HG03175 (cell line): ENCODE measurements at regions not wholly inside any gene's neighbourhood (a gene's known extent, or its start where the extent isn't known, plus 50 kb on each side); places are given as distances from the start of the nearest gene placed in this dataset.
"Not testable (repeated sequence)": the region's sequence is repeated elsewhere in the genome, so short reads cannot be mapped to it uniquely, and the experiment has no call there.

Source experiments
- ATAC-seq: cut with Tn5 transposase; IDR thresholded peaks from one replicate; pipeline ENCODE4 v1.9.1; 2021; ENCODE audit warnings: mild to moderate bottlenecking, moderate library complexity; ENCODE audit not compliant: unreplicated experiment

- ATAC-seq = no peak
Observed at GRCh38 chr14:39563361-39563760, 131.1 kb upstream of the FBXO33 start.

DNA sequence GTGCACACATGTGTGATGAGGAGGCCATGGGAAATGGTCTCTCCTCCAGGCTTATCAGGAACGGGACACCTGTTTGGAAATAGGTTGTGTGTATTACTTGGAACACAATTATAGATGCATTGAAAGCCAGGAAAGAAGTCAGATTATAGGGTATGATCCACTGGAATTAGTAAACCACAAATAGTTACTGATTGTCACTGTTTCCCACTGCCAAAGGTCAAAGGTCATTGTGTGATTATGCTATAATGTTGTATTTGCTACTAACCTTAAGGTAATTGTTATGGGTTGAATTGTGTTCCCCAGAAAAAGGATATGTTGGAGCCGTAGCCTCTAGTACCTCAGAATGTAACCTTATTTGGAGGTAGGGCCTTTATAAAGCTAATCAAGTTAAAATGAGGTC lies 129.9 kb upstream of the FBXO33 start:
- no peak for ATAC-seq

- ATAC-seq = no peak
Observed at GRCh38 chr14:39558525-39558924, 126.3 kb upstream of the FBXO33 start.

DNA sequence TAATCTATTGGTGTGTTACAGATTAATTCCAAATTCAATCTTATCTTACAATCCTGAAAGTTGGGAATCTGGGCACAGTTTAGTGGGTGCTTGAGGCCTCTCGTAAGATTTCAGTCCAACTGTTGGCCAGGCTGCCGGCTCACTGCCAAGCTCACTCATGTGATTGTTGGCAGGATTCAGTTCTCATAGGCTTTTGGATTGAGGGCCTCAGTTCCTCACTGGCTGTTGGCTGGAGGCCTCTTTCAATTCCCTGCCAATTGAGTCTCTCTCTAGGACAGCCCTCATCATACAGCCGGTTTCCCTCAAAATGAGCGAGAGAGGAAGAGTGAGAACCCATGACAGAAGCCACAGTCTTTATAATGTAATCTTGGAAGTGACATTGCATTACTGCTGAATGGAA lies 123.5 kb upstream of the FBXO33 start:
- no peak for ATAC-seq

- no peak for ATAC-seq
Observed at GRCh38 chr14:39554576-39554975, 122.3 kb upstream of the FBXO33 start.

GRCh38 chr14:39548358-39548757 lies 116.1 kb upstream of the FBXO33 start:
- ATAC-seq = no peak

- ATAC-seq = no peak
Observed at GRCh38 chr14:39547845-39548244, 115.6 kb upstream of the FBXO33 start.

- no peak for ATAC-seq
Observed at GRCh38 chr14:39505812-39506211, 73.6 kb upstream of the FBXO33 start.

GRCh38 chr14:39500253-39500652 lies 68.0 kb upstream of the FBXO33 start:
- ATAC-seq = no peak

GRCh38 chr14:39499514-39499913 lies 67.3 kb upstream of the FBXO33 start:
- ATAC-seq = no peak

DNA sequence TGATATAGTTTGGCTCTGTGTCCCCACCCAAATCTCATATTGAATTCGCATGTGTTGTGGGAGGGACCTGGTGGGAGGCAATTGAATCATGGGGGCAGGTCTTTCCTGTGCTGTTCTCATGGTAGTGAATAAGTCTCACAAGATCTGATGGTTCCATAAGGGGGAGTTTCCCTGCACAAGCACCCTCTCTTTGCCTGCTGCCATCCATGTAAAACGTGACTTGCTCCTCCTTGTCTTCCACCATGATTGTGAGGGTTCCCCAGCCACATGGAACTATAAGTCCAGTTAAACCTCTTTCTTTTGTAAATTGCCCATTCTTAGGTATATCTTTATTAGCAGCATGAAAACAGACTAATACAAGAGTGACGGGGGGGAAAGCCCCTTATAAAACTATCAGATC lies 65.4 kb upstream of the FBXO33 start:
- ATAC-seq = not testable (repeated sequence)

- no peak for ATAC-seq
Observed at GRCh38 chr14:39492267-39492666, 60.0 kb upstream of the FBXO33 start.

DNA sequence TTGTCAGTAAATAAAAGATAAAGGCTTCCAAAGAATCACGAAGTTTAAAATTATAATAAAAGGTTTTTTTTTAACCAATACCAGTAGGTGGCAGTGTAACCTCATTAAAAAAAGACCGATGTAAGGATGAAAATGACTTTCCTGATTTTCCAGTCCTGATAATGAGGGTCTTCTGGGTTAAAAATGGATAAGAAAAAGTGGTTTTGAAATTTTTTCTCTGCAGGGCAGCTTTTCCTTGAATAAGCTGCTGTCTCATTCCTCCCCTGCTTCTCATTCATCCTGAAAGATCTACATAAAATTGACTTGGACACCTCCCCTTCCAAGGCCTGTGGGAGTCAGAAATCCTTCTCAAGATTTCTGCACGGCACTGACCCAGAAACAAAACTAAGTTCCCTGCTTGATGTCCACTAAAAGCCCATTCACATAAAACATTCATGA lies 58.9 kb upstream of the FBXO33 start:
- ATAC-seq = no peak

GRCh38 chr14:39488600-39488999 lies 56.4 kb upstream of the FBXO33 start:
- no peak for ATAC-seq

- ATAC-seq = no peak
Observed at GRCh38 chr14:39483682-39484081, 51.4 kb upstream of the FBXO33 start.
